Psoas muscle (tissue), 7 donors: ENCODE measurements at regions not wholly inside any gene's neighbourhood (a gene's known extent, or its start where the extent isn't known, plus 50 kb on each side); places are given as distances from the start of the nearest gene placed in this dataset.

ENCODE experiments used
- ATAC-seq, 4 donors: fragments of 200-7000 bp; cut with Tn5 transposase; one replicate each; pipeline ENCODE4 v1.9.1; 2020; ENCODE audit warnings: moderate library complexity in 3 of 4, mild to moderate bottlenecking in 2 of 4
- DNase-seq, 2 donors: peaks; one replicate each; pipeline ENCODE4 v3.0.0-alpha.2; 2020
- H3K27ac ChIP-seq: fragments of 200-600 bp; one replicate; pipeline ENCODE4 v1.8.0; 2022
- H3K27me3 ChIP-seq, 3 donors: fragments of 200-600 bp in 1 of 3; one replicate each; pipeline versions ENCODE4 v1.6.1 to v1.8.0; 2013 to 2022; ENCODE audit warnings: low read length in 2 of 3, mild to moderate bottlenecking in 2 of 3, moderate library complexity in 1 of 3; ENCODE audit not compliant: insufficient read depth in 3 of 3
- H3K36me3 ChIP-seq, 2 donors: fragments of 200-600 bp in 1 of 2; one replicate each; pipeline versions ENCODE4 v1.6.1 to v1.8.0; 2013 to 2022; ENCODE audit warnings: low read depth in 1 of 2, mild to moderate bottlenecking in 1 of 2, moderate library complexity in 1 of 2; ENCODE audit not compliant: insufficient read depth in 1 of 2
- H3K4me1 ChIP-seq: fragments of 200-600 bp; one replicate; pipeline ENCODE4 v1.8.0; 2022
- H3K4me3 ChIP-seq: fragments of 200-600 bp; one replicate; pipeline ENCODE4 v1.8.0; 2022; ENCODE audit warnings: mild to moderate bottlenecking
- H3K9me3 ChIP-seq: fragments of 200-600 bp; one replicate; pipeline ENCODE4 v1.8.0; 2022
- CTCF ChIP-seq: fragments of 200-600 bp; IDR thresholded peaks from one replicate; pipeline ENCODE4 v1.8.0; 2022; ENCODE audit warnings: antibody characterized with exemption
- WGBS, 3 donors: extraction: QIAGEN DNeasy Blood & Tissue Kit; methylation state at CpG; one replicate each; pipeline versions ENCODE4 v1.1.6 to v1.1.7; 2013; 5-methylcytosine and 5-hydroxymethylcytosine counted together
- intact Hi-C, 2 donors: fragments of 100-400 bp; cut with DNase I; formaldehyde crosslinking; loops; one replicate each; pipeline versions ENCODE4 v1.11.0 to v1.14.2; 2022
- donor health status: healthy with polysubstance abuse.
- donor health status: DM: no; HTN: no; CAD: no; lungs with moderate emphysema.
- donor health status: Bipolar disorder and iron deficiency.
- donor health status: healthy.
- donor health status: DM: yes; HTN: yes; CAD: no.
- donor health status: DM: no; HTN: no; CAD: no.
- donor health status: DM: yes; HTN: yes; CAD: no.

DNA sequence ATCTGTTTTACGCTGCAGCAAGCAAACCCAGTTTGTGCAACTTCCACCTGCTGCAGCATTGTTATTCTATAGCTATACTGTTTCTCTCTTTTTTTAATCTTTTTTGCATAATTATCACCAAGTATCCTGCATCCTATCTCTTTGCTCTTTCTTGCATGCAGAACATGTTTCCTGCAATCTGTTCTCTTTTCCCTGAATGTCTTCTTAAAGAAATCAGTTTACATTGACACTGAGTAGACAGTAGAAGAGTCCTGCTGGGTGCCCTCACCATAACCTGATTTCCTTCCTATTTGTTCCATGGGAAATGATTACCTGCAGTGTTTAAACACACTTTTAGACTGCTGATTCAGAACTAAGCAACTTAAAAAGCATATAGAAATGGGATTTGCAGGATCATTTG lies 964.7 kb downstream of the PCDH19 start:
- Histone ChIP-seq H3K27me3 (no peaks in the 10 kb centered on the region), H3K4me1 (no peaks in the 10 kb centered on the region), H3K36me3 (no peaks in the 10 kb centered on the region), H3K27ac (no peak overlapping the region), H3K9me3 (no peaks in the 10 kb centered on the region), H3K4me3 (no peak overlapping the region)
- WGBS, 3 donors: 58 to 86% (median 75%) methylated on average over 1 of the region's 1 CpG
- no peak for TF ChIP-seq CTCF
- ATAC-seq (no peak), DNase-seq (no peak)
- intact Hi-C loops: no loop called here

DNA sequence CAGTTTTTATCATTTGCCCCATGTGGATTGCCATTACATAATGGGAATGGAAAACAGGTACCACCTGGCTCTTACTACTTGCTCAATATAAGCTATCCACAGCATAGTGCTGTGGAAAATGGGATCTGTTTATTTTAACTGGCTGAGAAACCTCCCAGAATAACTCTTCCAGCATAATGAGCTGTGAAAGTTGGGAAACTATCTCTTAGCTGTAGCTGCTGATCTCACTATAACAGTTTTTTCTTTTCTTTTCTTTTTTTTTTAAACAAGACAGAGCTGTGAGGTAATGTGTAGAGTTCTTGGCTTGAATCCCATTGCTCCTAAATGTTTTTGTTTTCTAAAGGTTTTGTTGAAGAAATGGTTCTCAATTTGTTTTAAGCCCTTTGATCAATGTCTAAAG lies 988.3 kb downstream of the PCDH19 start:
- Histone ChIP-seq H3K27ac (no peak overlapping the region), H3K4me3 (no peak overlapping the region), H3K9me3 (peaks cover 4% of the 10 kb centered on the region), H3K4me1 (no peaks in the 10 kb centered on the region), H3K36me3 (no peaks in the 10 kb centered on the region), H3K27me3 (no peaks in the 10 kb centered on the region)
- DNase-seq (no peak), ATAC-seq (no peak)
- no peak for TF ChIP-seq CTCF
- intact Hi-C loops: no loop called here

- H3K36me3 ChIP-seq: no peaks in the 10 kb centered on the region
- no peaks in the 10 kb centered on the region for H3K4me1 ChIP-seq
- H3K27me3 ChIP-seq: no peaks in the 10 kb centered on the region
- H3K27ac ChIP-seq: no peak overlapping the region
- H3K9me3 ChIP-seq: peaks cover 3% of the 10 kb centered on the region
- H3K4me3 ChIP-seq: no peak overlapping the region
- intact Hi-C loops: no loop called here
- WGBS, 3 donors: 57 to 100% (median 85%) methylated on average over 1 of the region's 1 CpG
- no peak for DNase-seq
- TF ChIP-seq CTCF: no peak
- ATAC-seq: no peak
Observed at GRCh38 chrX:99415470-99415869, 994.6 kb downstream of the PCDH19 start.

DNA sequence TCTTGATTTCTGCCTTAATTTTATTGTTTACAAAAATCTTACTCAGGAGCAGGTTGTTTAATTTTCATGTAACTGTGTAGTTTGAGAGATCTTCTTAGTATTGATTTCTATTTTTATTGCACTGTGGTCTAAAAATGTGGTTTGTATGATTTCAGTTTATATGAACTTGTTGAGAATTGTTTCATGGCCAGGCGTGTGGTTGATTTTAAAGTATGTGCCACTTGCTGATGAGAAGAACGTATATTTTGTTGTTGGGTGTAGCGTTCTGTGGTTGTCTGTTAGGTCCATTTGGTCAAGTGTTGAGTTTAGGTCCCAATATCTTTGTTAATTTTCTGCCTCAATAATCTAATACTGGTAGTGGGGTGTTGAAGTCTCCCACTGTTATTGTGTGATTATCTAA lies 996.8 kb downstream of the PCDH19 start:
- intact Hi-C loops: no loop called here
- H3K4me3 ChIP-seq: no peak overlapping the region
- H3K27ac ChIP-seq: no peak overlapping the region
- no peaks in the 10 kb centered on the region for H3K9me3 ChIP-seq
- ATAC-seq (no peak), DNase-seq (no peak)
- no peak for TF ChIP-seq CTCF
- no peaks in the 10 kb centered on the region for H3K36me3 ChIP-seq
- no peaks in the 10 kb centered on the region for H3K4me1 ChIP-seq
- WGBS, 3 donors: 71 to 82% (median 75%) methylated on average over 3 of the region's 3 CpGs
- H3K27me3 ChIP-seq: no peaks in the 10 kb centered on the region

DNA sequence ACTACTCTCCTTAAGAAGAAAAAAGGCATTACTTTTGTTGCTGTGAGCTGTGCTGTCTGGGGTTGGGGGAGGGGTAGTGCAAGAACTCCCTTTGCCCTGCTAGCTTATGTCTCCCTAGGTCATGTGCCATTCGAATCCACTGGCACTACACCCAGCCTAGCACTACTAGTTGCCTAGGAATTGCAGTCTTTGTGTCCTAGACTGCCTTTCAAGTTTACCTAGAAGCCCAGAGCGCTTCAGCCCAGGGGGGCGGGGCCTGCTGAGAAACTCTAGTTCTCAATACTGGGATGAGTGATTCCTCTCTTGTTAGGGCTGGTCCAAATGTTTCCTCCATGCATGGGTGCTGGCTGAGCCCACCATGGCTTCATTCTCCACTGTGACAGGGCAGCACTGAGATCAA lies 1011.5 kb downstream of the PCDH19 start:
- no peaks in the 10 kb centered on the region for H3K36me3 ChIP-seq
- DNase-seq: no peak
- no peak overlapping the region for H3K4me3 ChIP-seq
- no peak for ATAC-seq
- no peak overlapping the region for H3K27ac ChIP-seq
- intact Hi-C loops: no loop called here
- no peaks in the 10 kb centered on the region for H3K4me1 ChIP-seq
- H3K27me3 ChIP-seq: no peaks in the 10 kb centered on the region
- no peak for TF ChIP-seq CTCF
- H3K9me3 ChIP-seq: no peaks in the 10 kb centered on the region
- WGBS, 3 donors: 62 to 87% (median 75%) methylated on average over 3 of the region's 3 CpGs
